Colonic mucosa (tissue), 4 donors: ENCODE measurements at regions not wholly inside any gene's neighbourhood (a gene's known extent, or its start where the extent isn't known, plus 50 kb on each side); places are given as distances from the start of the nearest gene placed in this dataset.
"Not testable (repeated sequence)": the region's sequence is repeated elsewhere in the genome, so short reads cannot be mapped to it uniquely, and the experiment has no call there.

ENCODE experiments used
- DNase-seq: peaks from one replicate; pipeline ENCODE4 v3.0.0-alpha.2; 2020
- H3K27ac ChIP-seq: fragments of 200-600 bp; one replicate; pipeline ENCODE4 v1.8.0; 2021
- H3K27me3 ChIP-seq: fragments of 200-600 bp; one replicate; pipeline ENCODE4 v1.8.0; 2021
- H3K36me3 ChIP-seq: fragments of 200-600 bp; one replicate; pipeline ENCODE4 v1.8.0; 2021
- H3K4me1 ChIP-seq: fragments of 200-600 bp; one replicate; pipeline ENCODE4 v1.8.0; 2021; ENCODE audit warnings: mild to moderate bottlenecking
- H3K4me3 ChIP-seq: fragments of 200-600 bp; one replicate; pipeline ENCODE4 v1.8.0; 2021
- H3K9ac ChIP-seq, 2 donors: one replicate each; pipeline ENCODE4 v1.7.0; 2013; ENCODE audit warnings: control low read depth in 2 of 2, low read depth in 2 of 2, low read length in 2 of 2
- H3K9me3 ChIP-seq: fragments of 200-600 bp; one replicate; pipeline ENCODE4 v1.8.0; 2021
- intact Hi-C: fragments of 100-400 bp; cut with DNase I; formaldehyde crosslinking; loops from one replicate; pipeline ENCODE4 v1.14.1; 2022
- TF ChIP-seq, protein P1 (sequence below): fragments of 200-600 bp; IDR thresholded peaks from one replicate; pipeline ENCODE4 v1.8.0; 2022; ENCODE audit warnings: antibody characterized with exemption, mild to moderate bottlenecking
- donor health status: healthy.
- donor health status: DM: no; HTN: no; CAD: no.
- donor health status: DM: no; HTN: no; CAD: no.

GRCh38 chrX:51026862-51027261 is 116.3 kb downstream of the BMP15 start:
- TF ChIP-seq, protein P1, sequence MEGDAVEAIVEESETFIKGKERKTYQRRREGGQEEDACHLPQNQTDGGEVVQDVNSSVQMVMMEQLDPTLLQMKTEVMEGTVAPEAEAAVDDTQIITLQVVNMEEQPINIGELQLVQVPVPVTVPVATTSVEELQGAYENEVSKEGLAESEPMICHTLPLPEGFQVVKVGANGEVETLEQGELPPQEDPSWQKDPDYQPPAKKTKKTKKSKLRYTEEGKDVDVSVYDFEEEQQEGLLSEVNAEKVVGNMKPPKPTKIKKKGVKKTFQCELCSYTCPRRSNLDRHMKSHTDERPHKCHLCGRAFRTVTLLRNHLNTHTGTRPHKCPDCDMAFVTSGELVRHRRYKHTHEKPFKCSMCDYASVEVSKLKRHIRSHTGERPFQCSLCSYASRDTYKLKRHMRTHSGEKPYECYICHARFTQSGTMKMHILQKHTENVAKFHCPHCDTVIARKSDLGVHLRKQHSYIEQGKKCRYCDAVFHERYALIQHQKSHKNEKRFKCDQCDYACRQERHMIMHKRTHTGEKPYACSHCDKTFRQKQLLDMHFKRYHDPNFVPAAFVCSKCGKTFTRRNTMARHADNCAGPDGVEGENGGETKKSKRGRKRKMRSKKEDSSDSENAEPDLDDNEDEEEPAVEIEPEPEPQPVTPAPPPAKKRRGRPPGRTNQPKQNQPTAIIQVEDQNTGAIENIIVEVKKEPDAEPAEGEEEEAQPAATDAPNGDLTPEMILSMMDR, result no peak
- no peak overlapping the region for H3K27ac ChIP-seq
- intact Hi-C loops, result no loop called here

DNA sequence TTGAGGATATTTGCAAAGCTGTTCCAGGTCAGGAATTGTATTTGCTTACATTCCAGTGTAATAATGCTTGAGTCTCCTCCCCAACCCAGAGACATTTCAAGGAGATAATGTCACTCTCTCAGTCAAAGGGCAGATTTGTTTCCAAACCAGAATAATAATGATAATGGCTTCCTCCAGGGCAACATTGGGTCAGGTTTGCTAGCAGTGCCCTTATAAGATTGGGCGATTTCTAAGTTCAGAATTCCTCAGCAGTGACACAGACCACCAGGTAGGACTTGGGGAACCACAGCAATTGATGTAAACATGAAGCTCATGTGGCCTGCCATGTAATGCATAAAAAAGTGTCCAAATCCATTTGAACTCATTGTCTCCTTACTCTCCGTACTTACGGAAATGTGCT is 125.2 kb downstream of the BMP15 start:
- Histone ChIP-seq H3K4me1 (no peaks in the 10 kb centered on the region), H3K4me3 (no peak overlapping the region), H3K36me3 (no peaks in the 10 kb centered on the region), H3K9me3 (no peaks in the 10 kb centered on the region), H3K27ac (no peak overlapping the region), H3K27me3 (no peaks in the 10 kb centered on the region), H3K9ac (no peak overlapping the region)
- DNase-seq, result no peak
- intact Hi-C loops, result no loop called here
- TF ChIP-seq, protein P1, result no peak

More at GRCh38 chrX:51026862-51027261, 116.3 kb downstream of the BMP15 start:
- Histone ChIP-seq H3K9me3 (no peaks in the 10 kb centered on the region), H3K27me3 (no peaks in the 10 kb centered on the region), H3K36me3 (no peaks in the 10 kb centered on the region), H3K4me1 (no peaks in the 10 kb centered on the region), H3K9ac (no peak overlapping the region), H3K4me3 (no peak overlapping the region)
- DNase-seq, result no peak

- no peaks in the 10 kb centered on the region for H3K9me3 ChIP-seq
- peaks cover 5% of the 10 kb centered on the region for H3K27me3 ChIP-seq
- no peak overlapping the region for H3K4me3 ChIP-seq
- no peak overlapping the region for H3K9ac ChIP-seq
- H3K27ac ChIP-seq, result no peak overlapping the region
- H3K36me3 ChIP-seq, result no peaks in the 10 kb centered on the region
- no peak for DNase-seq
- TF ChIP-seq, protein P1, result no peak
- H3K4me1 ChIP-seq, result no peaks in the 10 kb centered on the region
- intact Hi-C loops, result no loop called here
These were observed 137.4 kb downstream of the BMP15 start for GRCh38 chrX:51047950-51048349.

GRCh38 chrX:51053741-51054140 is 143.2 kb downstream of the BMP15 start:
- H3K4me1 ChIP-seq, result no peaks in the 10 kb centered on the region
- no peaks in the 10 kb centered on the region for H3K9me3 ChIP-seq
- H3K36me3 ChIP-seq, result no peaks in the 10 kb centered on the region
- H3K27me3 ChIP-seq, result no peaks in the 10 kb centered on the region
- H3K9ac ChIP-seq, result no peak overlapping the region
- intact Hi-C loops, result no loop called here
- no peak overlapping the region for H3K27ac ChIP-seq
- DNase-seq, result no peak
- H3K4me3 ChIP-seq, result no peak overlapping the region
- TF ChIP-seq, protein P1, result no peak

DNA sequence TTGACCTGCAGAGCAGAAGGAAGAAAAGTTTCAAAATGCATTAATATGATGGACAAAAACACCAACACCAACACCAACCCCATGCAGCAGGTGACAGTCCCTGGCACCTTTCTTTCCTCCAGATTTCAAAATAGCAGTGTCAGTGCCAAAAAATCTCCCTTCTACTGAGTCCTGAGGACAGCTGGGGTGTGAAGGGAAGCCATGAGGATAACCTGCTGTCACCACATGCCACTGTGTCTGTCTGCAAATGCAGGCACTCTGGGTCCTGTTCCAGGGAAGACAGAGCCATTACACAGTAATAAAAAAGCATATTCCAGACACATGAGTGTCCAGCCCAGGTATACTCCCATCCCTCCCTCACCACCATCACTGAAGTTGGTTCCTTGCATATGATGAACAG is 187.5 kb downstream of the BMP15 start:
- TF ChIP-seq, protein P1, result no peak
- Histone ChIP-seq H3K4me3 (no peak overlapping the region), H3K27me3 (no peaks in the 10 kb centered on the region), H3K4me1 (no peaks in the 10 kb centered on the region), H3K36me3 (no peaks in the 10 kb centered on the region), H3K27ac (no peak overlapping the region), H3K9ac (no peak overlapping the region), H3K9me3 (no peaks in the 10 kb centered on the region)
- DNase-seq, result no peak
- intact Hi-C loops, result no loop called here

DNA sequence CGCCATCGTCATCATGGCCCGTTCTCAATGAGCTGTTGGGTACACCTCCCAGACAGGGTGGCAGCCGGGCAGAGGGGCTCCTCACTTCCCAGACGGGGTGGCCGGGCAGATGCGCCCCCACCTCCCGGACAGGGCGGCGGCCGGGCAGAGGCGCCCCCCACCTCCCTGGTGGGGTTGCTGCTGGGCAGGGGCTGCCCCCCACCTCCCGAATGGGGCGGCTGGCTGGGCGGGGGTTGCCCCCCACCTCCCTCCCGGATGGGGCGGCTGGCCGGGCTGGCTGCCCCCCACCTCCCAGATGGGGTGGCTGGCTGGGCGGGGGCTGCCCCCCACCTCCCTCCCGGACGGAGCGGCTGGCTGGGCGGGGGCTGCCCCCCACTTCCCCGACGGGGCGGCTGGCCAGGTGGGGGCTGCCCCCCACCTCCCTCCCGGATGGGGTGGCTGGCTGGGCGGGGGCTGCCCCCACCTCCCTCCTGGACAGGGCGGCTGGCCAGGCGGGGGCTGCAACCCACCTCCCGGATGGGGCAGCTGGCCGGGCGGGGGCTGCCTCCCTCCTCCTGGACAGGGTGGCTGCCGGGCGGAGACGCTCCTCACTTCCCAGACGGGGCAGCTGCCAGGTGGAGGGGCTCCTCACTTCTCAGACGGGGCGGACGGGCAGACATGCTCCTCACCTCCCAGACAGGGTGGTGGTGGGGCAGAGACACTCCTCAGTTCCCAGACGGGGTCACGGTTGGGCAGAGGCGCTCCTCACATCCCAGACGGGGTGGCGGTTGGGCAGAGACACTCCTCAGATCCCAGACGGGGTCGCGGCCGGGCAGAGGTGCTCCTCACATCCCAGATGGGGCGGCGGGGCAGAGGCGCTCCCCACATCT is 208.8 kb downstream of the BMP15 start:
- H3K36me3 ChIP-seq, H3K27me3 ChIP-seq, intact Hi-C loops, H3K4me3 ChIP-seq, DNase-seq, H3K9ac ChIP-seq, H3K9me3 ChIP-seq, H3K4me1 ChIP-seq, H3K27ac ChIP-seq: not testable (repeated sequence)

GRCh38 chrX:51125743-51126142 is 206.9 kb upstream of the NUDT10 start:
- H3K9me3 ChIP-seq, H3K4me3 ChIP-seq, intact Hi-C loops, DNase-seq, H3K27me3 ChIP-seq, H3K27ac ChIP-seq, H3K4me1 ChIP-seq, H3K36me3 ChIP-seq, H3K9ac ChIP-seq: not testable (repeated sequence)
